ENCODE measurements at regions not wholly inside any gene's neighbourhood (a gene's known extent, or its start where the extent isn't known, plus 50 kb on each side); places are given as distances from the start of the nearest gene placed in this dataset.

DNA sequence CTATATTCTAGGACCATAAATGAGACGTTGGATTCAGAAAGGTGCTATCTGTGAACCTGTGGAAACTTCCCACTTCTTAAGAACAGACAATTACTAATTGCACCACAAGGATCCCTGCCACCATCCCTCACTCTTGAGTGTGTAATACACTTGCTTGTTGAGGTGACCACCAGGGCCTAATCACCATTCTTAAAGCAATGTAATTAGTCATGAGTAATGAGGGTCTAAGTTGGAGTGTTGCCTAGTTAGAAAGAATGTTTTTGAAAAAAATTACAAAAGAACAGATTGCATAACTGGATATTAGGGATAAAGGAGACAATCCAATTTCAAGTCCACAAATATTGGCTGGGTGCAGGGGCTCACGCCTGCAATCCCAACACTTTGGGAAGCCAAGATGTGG, 56.9 kb upstream of the TRIO start:
- no peak for TF ChIP-seq GABPA (IDR thresholded peaks at IDR 0.05; ENCODE audit: low read depth)
- TF ChIP-seq, protein P1, sequence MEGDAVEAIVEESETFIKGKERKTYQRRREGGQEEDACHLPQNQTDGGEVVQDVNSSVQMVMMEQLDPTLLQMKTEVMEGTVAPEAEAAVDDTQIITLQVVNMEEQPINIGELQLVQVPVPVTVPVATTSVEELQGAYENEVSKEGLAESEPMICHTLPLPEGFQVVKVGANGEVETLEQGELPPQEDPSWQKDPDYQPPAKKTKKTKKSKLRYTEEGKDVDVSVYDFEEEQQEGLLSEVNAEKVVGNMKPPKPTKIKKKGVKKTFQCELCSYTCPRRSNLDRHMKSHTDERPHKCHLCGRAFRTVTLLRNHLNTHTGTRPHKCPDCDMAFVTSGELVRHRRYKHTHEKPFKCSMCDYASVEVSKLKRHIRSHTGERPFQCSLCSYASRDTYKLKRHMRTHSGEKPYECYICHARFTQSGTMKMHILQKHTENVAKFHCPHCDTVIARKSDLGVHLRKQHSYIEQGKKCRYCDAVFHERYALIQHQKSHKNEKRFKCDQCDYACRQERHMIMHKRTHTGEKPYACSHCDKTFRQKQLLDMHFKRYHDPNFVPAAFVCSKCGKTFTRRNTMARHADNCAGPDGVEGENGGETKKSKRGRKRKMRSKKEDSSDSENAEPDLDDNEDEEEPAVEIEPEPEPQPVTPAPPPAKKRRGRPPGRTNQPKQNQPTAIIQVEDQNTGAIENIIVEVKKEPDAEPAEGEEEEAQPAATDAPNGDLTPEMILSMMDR (IDR thresholded peaks at IDR 0.05; ENCODE audit: insufficient read depth, low read length), result no peak
- TF ChIP-seq, protein P2, sequence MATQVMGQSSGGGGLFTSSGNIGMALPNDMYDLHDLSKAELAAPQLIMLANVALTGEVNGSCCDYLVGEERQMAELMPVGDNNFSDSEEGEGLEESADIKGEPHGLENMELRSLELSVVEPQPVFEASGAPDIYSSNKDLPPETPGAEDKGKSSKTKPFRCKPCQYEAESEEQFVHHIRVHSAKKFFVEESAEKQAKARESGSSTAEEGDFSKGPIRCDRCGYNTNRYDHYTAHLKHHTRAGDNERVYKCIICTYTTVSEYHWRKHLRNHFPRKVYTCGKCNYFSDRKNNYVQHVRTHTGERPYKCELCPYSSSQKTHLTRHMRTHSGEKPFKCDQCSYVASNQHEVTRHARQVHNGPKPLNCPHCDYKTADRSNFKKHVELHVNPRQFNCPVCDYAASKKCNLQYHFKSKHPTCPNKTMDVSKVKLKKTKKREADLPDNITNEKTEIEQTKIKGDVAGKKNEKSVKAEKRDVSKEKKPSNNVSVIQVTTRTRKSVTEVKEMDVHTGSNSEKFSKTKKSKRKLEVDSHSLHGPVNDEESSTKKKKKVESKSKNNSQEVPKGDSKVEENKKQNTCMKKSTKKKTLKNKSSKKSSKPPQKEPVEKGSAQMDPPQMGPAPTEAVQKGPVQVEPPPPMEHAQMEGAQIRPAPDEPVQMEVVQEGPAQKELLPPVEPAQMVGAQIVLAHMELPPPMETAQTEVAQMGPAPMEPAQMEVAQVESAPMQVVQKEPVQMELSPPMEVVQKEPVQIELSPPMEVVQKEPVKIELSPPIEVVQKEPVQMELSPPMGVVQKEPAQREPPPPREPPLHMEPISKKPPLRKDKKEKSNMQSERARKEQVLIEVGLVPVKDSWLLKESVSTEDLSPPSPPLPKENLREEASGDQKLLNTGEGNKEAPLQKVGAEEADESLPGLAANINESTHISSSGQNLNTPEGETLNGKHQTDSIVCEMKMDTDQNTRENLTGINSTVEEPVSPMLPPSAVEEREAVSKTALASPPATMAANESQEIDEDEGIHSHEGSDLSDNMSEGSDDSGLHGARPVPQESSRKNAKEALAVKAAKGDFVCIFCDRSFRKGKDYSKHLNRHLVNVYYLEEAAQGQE (IDR thresholded peaks at IDR 0.05; ENCODE audit: insufficient replicate concordance, low read depth), result no peak

All from HL-60 (cell line).